HG03521 (cell line): ENCODE measurements at regions not wholly inside any gene's neighbourhood (a gene's known extent, or its start where the extent isn't known, plus 50 kb on each side); places are given as distances from the start of the nearest gene placed in this dataset.

ENCODE experiments used
- ATAC-seq: cut with Tn5 transposase; IDR thresholded peaks from one replicate; pipeline ENCODE4 v1.9.1; 2021; ENCODE audit warnings: mild to moderate bottlenecking, moderate library complexity; ENCODE audit not compliant: unreplicated experiment

DNA sequence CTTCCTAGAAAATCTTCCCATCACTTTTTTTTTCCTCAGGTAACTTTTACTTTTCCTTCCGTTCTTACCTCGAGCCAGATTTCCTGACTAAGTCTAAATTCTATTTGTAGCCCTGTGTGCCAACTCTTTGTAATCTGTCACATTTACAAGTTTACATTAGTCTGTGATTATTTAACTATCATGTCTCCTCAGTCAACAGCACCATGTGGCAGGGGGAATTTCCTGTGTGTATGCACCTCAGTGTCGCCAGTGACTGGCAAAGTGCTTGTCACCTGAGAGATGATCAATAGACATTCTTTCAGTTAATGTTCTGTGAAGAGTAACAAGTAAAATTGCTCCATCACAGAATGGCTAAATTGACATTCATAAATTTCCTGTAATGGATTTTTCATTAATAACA, 468.5 kb downstream of the PDGFC start:
- ATAC-seq = no peak

DNA sequence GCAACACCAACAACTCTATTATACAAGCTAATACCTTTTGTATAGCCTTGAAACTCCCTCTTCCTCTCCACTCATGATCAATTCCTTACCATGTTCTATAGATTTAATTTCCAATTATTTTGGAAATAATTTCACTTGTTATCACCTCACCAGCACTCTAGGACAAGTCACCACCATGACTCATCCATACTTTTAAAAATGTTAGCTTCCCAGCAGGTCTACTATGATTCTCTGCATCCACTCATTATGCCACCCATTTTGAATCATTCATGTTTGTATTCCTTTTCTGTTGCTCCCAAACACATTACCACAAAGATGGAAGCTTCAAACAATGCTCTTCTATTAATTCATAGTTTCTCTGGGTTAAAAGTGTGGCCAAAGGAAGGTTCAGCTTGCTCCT, 469.6 kb downstream of the PDGFC start:
- no peak for ATAC-seq

DNA sequence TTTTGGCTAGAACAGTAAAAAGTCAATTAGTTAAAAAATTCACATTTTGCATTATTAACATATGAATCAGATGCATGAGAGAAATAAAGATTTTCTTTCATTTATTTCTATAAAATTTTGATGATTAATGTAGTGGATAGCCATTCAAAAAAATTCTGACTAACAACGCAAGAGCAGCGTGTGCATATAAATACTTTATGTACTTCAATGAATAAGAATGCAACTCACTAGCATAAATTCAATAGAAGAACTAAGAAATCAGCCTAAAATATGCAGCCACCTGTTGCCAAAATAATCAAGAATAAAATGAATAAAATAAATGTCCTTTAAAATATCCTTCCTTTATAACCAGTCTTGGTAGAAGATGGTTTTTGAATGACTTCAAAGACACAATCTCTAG, 471.9 kb downstream of the PDGFC start:
- no peak for ATAC-seq

DNA sequence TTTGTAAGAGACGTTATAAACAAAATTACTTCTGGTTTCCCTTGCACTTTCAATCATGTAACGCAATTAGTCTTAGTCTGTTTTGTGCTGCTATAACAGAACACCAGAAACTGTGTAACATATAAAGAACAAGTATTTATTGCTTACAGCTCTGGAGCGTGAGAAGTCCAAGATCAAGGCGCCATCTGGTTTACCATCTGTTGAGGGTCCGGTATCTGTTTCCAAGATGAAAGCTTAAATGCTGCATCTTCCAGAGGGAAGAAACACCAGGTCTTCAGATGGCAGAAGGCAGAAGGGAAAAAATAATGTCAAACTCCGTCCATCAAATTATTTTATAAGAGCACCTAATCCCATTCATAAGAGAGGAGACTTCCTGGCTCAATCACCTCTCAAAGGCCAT, 474.1 kb downstream of the PDGFC start:
- ATAC-seq = no peak

DNA sequence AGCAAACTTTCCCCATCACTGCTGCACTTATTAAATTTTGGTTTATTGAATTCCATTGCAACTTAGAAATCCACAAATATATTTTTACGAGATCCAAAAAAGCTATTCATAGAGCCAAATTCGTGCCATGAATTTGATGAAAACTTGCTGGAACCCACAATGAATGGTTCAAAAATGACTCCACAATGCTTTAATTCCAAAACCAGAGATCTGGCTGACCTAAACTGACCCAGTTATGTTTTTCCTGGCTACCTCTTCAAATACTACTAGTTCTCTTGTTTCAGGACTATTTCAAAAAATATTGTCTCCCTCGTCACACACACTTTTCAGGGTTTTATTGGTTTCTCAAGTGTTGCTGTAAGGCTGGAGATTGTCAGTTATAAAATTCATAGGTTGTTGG, 474.8 kb downstream of the PDGFC start:
- no peak for ATAC-seq

DNA sequence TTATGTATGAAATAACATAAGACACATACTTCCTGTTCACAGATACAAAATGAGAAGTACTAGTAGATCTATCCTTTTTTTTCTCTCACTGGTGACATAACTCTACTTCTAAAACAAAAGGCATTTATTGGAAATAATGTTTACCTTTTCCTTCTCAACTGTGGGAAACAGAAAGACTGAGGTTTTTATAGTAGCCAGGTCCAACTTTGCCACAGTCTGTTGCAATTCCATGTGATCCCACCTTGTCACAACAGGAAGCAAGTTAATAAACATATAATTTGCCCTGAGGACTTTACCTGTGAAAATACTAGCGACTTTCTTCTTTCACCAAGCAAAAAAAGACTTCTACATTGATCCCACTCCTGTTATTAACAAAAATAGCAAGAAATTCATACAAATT, 475.8 kb downstream of the PDGFC start:
- ATAC-seq = no peak

DNA sequence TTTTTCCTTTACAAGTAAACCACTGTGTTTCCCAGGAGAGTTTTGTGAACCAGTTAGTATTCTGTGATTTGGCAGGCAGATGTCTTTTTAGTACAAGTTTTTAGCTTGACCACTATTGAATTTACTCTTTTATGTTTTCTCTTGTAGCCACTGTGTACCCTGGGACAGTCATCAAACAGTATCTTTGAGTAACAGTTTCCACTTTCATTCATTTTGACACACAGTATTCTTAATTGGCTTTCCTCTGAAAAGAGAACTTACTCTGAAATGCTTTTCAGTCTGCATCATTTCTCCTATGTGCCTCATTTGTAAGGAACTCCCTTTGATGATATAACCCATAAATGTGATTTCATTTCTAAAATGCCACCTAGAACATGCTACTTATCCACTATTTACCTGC, 476.5 kb downstream of the PDGFC start:
- no peak for ATAC-seq

DNA sequence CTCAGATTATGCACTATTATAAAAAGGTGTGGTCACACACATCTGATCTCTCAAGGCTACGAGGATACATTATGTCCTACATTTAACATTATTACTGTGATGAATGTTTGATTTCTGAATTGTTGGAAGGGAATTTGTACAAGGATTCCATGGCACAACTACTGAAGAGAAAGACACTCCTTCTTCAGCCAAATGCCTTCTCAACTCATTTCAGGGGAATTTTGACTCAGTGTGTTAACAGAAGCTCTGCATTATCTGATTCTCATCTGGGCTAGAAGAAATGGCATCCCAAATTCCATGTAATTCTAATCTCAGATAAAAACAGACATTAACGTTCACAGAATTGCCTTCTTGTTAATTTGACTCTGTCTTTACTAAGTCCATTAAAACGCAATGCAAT, 477.7 kb downstream of the PDGFC start:
- ATAC-seq = no peak

DNA sequence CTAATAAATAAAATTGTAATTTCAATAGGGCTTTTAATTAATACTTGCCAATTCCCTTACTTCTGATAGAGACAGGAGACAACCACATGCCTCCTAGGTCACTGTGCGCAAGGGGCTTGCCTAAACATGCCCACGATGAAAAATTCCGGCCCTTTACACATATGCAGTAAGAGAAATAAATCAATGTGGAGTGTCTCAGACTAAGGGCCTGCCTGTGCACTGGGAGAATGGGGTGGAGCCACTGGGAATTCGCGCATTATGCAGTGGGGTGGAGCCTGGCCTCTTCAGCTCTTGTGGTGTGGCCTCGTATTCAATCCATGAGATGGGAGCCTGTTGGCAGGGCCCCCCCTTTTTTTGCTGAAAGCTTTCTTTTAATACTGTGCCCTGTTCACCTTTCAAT, 484.5 kb downstream of the PDGFC start:
- no peak for ATAC-seq

DNA sequence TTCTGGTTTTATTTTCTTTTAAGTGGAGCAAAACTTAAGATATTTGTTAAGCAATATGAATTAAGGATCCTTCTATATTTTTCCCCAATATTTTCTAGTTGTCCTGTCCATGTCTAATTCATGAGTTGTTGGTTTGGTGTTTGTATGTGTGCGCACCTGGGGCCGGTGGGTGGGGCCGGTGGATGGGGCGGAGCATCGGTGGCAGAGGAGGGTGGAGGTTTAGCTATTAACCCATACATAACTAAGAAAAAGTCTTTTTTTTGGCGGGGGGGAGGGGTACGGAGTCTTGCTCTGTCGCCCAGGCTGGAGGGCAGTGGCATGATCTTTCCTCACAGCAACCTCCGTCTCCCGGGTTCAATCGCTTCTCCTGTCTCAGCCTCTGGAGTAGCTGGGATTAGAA, 489.8 kb downstream of the PDGFC start:
- no peak for ATAC-seq

DNA sequence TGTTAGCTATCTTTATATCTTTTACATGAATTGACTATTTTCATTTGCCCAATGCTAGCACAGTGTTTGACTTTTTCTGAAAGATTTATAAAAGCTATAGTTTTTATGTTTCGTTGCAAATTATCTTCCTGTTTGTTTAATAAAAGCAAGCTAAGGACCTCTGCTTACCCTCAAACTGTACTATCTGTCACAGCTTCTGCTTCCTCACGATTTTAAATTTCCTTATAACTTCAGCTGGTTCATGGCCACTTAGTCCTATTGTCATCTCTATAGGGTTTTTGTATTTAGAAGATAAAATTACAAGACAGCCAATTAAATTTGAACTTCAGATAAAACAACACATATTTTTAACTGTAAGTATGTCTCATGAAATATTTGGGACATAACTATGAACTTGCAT, 494.0 kb downstream of the PDGFC start:
- no peak for ATAC-seq

DNA sequence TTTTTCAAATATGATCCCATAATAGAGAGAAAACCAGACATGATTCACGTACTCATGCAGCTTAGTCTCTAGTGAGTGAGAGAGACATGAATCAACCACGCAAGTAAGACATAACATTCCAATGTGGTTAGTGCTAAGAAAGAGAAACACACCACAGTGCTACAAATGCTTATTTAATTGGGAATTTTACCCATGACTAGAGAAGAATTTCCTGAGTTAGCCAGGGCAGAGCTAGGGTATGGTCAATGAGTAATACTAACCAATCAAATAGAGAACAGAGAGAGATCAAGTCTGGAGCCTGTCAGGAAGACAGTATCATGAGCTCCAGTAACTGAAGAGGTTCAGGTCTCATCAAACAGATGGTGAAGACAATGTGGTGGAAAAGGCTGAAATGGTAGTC, 495.2 kb downstream of the PDGFC start:
- ATAC-seq = no peak

DNA sequence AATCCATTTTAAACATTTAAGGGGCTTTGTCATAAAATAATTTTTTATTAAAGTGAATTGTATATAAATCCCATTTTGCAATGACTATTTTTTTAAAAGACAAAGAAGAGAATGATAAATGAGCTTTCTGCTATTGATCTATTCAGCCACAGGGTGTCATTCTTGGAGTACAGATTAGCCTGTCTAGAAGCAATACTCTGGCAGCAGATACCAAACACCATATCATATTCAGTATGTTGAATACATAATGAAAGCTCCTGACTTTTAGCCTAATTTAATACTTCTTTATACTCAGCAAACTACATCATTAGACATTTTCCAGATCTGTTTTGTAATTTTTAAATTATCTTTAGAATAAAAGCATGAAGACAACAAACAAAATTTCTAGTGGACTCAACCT, 496.3 kb downstream of the PDGFC start:
- ATAC-seq = no peak

DNA sequence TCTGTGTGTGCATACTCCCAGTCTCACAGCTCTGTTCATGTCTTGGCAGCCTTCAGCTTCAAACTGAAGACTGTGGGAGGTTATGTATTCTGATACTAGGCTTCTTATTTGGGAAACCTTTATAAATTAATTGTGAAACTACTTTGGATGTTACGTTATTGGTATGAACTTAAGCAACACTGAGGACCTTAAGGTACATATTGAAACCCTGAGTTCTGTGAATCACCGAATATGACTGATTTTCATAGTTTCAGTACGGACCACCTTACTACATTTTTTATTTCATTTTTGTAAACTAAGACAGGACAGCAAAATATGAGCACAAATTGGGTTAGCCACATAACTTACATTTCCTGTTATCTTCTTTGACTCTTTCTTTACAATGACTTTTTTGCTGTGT, 498.4 kb downstream of the PDGFC start:
- no peak for ATAC-seq

DNA sequence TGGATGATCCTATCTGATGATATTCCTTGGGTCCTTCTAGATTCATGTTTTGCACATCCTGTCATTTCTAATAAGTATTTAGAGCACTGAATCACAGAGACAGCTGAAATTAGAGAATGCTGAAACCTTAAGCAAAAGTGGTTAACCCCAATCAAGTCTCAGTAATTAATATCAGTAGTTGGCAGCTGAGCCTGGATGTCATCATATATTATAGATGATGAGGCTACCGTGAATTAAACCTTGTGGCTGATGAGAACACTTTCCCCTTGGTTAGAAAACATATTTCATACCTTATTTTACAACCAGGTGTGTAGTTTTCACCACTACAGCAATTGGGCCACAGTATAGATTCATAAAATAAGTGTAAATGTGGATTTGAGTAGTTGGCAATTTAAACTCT, 499.0 kb downstream of the PDGFC start:
- ATAC-seq = no peak

DNA sequence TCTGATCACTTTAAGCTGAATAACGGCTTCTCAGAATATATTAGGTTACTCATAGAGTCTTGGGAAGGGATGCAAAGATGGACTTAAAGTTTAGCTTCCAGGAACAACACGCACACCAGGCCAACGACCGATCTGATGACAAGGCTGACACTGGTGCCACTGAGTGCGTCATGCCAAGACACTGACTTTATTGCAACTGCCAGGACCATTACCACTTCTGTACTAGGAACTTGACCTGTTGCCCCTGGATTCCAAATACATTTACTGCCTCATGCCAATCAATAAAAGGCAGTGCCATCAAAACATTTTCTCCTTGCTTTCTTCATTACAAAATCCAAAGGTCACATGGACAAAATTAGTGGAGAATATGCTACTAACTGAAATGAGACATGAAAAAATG, 505.9 kb upstream of the CTSO start:
- ATAC-seq = no peak

DNA sequence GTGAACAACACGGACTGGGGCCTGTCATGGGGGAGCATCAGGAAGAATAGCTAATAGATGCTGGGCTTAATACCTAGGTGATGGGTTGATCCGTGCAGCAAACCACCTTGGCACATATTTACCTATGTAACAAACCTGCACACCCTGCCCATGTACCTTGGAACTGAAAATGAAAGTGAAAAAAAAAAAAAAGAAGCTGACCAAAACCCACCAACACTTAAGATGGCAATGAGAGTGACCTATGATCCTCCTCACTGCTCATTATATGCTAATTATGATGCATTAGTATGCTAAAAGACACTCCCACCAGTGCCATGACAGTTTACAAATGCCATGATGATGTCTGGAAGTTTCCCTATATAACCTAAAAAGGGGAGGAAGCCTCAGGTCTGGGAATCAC, 503.2 kb upstream of the CTSO start:
- ATAC-seq = no peak

DNA sequence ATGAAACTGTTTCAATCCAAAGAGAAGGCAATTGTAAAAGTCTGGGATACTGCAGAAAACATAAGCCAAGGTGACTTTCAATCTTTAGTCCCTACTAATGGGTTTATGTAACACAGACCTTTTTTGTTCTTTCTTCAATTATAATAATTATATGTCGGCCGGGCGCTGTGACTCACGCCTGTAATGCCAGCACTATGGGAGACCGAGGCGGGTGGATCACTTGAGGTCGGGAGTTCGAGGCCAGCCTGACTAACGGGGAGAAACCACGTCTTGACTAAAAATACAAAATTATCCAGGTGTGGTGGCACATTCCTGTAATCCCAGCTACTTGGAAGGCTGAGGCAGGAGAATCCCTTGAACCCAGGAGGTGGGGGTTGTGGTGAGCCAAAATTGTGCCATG, 489.8 kb upstream of the CTSO start:
- ATAC-seq = no peak

DNA sequence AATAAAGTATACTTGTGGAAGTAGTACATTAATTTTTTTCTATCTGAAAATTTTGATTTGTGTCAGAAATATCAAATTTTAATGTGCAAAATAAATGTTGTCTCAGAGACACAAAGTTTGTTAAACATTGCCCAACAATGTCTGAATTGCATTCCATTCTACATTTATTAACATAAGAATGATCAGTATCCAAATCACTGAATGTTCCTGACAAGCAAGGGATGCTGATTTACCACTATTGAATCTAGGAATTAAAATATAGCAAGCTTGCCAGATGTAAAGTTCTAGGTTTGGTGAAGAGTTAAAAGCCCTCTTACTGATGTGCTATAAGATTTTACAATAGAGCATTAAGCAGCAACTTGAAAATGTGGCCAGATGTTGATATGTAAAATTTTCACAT, 489.2 kb upstream of the CTSO start:
- no peak for ATAC-seq

DNA sequence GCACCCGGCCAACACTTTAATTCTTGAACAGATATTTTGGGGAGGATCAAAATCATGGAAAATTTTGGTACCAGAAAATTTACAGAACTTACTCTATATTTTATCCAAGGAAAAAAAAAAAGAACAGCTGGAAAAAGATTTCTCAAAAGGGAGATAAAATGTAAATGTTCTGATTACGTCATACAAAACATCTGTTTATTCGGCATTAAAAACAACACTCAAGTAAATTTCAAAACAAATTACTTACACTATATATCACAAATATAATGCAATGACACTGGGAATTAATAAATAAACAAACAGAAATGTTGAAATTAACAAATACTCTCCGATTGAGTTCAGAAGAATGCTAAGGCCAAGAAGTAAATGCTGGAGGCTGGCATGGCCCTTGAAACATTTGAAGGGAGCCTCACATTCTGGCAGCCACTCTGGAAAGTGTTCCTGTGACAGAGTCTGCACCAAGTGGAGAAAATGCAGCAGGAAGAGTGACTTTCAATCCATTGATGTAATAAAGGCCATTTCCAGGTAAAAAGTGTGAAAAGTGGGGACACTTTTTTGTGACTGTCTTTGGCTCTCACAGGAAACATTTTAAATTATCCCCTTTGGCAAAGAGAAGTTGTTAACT, 486.0 kb upstream of the CTSO start:
- no peak for ATAC-seq

DNA sequence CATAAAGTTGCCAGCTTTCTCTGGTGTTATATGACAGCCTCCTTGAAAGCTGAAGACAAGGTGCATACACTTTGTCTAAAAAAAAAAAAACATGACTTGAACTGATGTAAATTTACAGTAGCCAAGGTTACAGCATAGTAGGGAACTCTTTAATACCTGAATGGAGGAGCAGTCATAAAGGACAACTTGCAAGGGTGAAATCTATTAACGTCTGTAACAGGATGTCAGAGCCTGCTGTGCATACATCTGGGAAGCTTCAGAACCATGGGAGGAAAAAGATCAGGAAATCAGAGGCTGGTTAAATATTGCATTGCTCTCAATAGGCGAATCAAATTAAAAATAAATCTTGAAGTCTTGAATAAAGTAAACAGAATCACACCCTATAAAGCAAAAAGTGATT, 484.0 kb upstream of the CTSO start:
- ATAC-seq = no peak

DNA sequence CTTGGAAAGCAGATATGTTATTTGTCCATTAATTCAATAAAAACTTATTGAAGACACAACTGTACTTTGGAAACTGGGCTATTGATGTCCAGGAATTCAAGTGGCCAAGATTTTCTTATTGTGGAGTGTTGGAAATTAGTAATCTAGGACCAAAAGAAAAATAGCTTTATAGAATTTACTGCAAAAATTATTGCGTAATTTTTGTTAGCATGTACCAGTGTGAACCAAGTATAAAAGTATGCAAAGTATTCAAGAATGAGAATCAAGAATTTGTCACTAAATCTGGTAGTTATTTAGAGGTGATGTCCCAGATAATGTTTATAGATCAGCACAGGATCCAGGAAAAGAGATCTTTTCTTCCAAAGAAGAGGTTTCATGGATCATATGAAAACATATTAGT, 468.9 kb upstream of the CTSO start:
- no peak for ATAC-seq

DNA sequence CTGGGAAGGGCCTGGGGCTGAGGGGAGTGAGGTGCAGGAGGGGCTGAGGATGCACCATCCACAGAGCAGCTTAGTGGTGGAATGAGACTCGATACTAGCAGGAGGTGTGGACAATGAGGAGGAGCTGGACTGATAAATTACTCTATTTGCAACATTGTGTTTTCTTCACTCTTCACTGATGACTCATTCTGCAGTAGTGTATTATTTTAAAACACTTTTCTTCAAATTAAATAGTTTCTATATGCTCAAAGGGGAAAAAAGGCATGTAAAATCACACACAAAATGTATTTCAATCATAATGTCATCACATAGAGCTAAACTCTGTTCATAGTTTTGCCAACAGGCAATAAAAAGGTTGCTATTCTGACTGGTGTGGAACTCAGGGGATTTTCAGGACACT, 467.0 kb upstream of the CTSO start:
- ATAC-seq = no peak
